ENCODE measurements at regions not wholly inside any gene's neighbourhood (a gene's known extent, or its start where the extent isn't known, plus 50 kb on each side); places are given as distances from the start of the nearest gene placed in this dataset.

DNA sequence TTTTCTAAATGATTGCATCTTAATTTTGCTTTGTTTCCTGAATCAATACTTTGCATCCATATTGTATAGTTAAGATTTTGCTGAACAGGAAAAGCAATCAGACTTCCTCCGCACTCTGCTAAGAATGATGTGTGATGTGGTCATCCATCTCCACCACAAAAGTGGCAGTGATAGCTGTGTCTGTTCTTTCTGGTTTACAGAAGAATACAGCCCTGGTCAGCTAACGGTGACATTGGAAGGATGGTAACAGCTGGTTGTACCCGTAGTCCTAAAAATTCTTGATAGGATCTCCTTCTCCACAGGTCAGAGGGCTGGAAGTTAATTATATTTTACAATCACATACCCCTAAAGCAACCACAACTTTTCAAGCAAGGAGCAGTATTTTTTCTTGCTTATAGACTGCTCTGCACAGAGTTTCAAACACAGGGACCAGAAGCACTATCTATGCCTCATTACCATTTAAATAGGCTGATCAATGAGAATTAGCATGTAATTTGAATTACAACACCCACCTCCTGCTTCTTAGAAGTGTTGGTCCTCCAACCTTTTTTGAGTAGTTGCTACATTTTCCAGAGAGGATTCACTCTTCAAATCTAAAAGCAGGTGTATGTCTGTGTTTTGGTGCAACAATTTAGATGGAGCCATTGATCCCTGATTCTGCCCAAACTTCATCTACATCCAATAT, 1191.9 kb upstream of the NUDT12 start:
- H3K36me3 ChIP-seq: no peaks in the 10 kb centered on the region
- no peak overlapping the region for H3K4me3 ChIP-seq
- H3K27me3 ChIP-seq (ENCODE audit: low read depth): no peaks in the 10 kb centered on the region
- no peak for DNase-seq
- no peaks in the 10 kb centered on the region for H3K4me1 ChIP-seq
- no peak overlapping the region for H3K27ac ChIP-seq (replicated peaks)
- peaks cover 4% of the 10 kb centered on the region for H3K9me3 ChIP-seq (replicated peaks)
- intact Hi-C loops (cut with micrococcal nuclease): no loop called here
- TF ChIP-seq CTCF (IDR thresholded peaks at IDR 0.05; ENCODE audit: borderline replicate concordance): no peak

DNA sequence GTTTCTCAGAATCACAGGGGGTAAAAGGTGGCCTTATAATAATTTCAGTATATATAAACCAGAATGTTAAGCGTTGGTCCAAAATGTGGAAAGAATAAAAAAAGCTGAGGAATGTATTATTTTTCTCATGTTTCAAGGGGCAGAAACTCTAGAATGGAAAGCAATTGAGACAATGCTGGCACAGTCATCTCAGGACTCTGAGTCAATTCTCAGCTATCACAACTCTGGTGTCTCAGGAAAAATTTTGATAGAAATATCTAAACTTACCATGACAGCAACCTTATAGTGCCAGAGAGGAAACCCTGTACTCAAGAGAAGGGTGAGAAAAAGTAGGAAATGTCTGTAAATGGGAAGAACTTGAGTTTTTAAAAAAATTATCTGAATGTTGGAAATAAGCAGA, 1189.4 kb upstream of the NUDT12 start:
- DNase-seq: no peak
- no peaks in the 10 kb centered on the region for H3K27me3 ChIP-seq (ENCODE audit: low read depth)
- no peak for TF ChIP-seq CTCF (IDR thresholded peaks at IDR 0.05; ENCODE audit: borderline replicate concordance)
- H3K27ac ChIP-seq (replicated peaks): no peak overlapping the region
- H3K9me3 ChIP-seq (replicated peaks): peaks cover 11% of the 10 kb centered on the region
- no peaks in the 10 kb centered on the region for H3K4me1 ChIP-seq
- intact Hi-C loops (cut with micrococcal nuclease): no loop called here
- H3K36me3 ChIP-seq: no peaks in the 10 kb centered on the region
- H3K4me3 ChIP-seq: no peak overlapping the region

- intact Hi-C loops (cut with micrococcal nuclease): no loop called here
- H3K4me3 ChIP-seq: no peak overlapping the region
- no peaks in the 10 kb centered on the region for H3K27me3 ChIP-seq (ENCODE audit: low read depth)
- no peaks in the 10 kb centered on the region for H3K4me1 ChIP-seq
- TF ChIP-seq CTCF (IDR thresholded peaks at IDR 0.05; ENCODE audit: borderline replicate concordance): no peak
- no peak overlapping the region for H3K27ac ChIP-seq (replicated peaks)
- no peaks in the 10 kb centered on the region for H3K36me3 ChIP-seq
- DNase-seq: no peak
- peaks cover 26% of the 10 kb centered on the region for H3K9me3 ChIP-seq (replicated peaks)
Observed at GRCh38 chr5:104739905-104740304, 1177.3 kb upstream of the NUDT12 start.

- no peak for TF ChIP-seq CTCF (IDR thresholded peaks at IDR 0.05; ENCODE audit: borderline replicate concordance)
- Histone ChIP-seq H3K27ac (replicated peaks) (no peak overlapping the region), H3K36me3 (no peaks in the 10 kb centered on the region), H3K27me3 (ENCODE audit: low read depth) (no peaks in the 10 kb centered on the region), H3K9me3 (replicated peaks) (peaks cover 22% of the 10 kb centered on the region), H3K4me1 (no peaks in the 10 kb centered on the region), H3K4me3 (no peak overlapping the region)
- intact Hi-C loops (cut with micrococcal nuclease): no loop called here
- DNase-seq: no peak
Observed at GRCh38 chr5:104739503-104739902, 1176.9 kb upstream of the NUDT12 start.

DNA sequence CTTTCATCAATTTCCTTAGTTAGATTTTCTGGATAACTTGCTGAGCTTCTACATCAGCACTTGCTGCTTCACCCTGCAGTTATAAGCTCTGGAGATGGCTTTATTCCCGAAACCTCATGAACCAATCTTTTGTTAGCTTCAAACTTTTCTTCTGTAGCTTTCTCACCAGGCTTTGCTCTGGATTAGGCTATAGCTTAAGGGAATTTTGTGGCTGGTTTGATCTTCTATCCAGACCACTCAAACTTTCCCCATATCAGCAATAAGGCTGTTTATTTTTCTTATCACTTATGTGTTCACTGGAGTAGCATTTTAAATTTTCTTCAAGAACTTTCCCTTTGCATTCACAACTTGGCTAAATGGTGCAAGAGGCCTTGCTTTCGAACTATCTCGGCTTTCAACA, 1173.5 kb upstream of the NUDT12 start:
- peaks cover 12% of the 10 kb centered on the region for H3K9me3 ChIP-seq (replicated peaks)
- no peaks in the 10 kb centered on the region for H3K4me1 ChIP-seq
- intact Hi-C loops (cut with micrococcal nuclease): no loop called here
- no peaks in the 10 kb centered on the region for H3K36me3 ChIP-seq
- H3K4me3 ChIP-seq: no peak overlapping the region
- no peaks in the 10 kb centered on the region for H3K27me3 ChIP-seq (ENCODE audit: low read depth)
- TF ChIP-seq CTCF (IDR thresholded peaks at IDR 0.05; ENCODE audit: borderline replicate concordance): no peak
- H3K27ac ChIP-seq (replicated peaks): no peak overlapping the region
- DNase-seq: no peak

Measured in left ventricle myocardium inferior (tissue), 1 donor.